ENCODE measurements at regions not wholly inside any gene's neighbourhood (a gene's known extent, or its start where the extent isn't known, plus 50 kb on each side); places are given as distances from the start of the nearest gene placed in this dataset.
"Not testable (repeated sequence)": the region's sequence is repeated elsewhere in the genome, so short reads cannot be mapped to it uniquely, and the experiment has no call there.

DNA sequence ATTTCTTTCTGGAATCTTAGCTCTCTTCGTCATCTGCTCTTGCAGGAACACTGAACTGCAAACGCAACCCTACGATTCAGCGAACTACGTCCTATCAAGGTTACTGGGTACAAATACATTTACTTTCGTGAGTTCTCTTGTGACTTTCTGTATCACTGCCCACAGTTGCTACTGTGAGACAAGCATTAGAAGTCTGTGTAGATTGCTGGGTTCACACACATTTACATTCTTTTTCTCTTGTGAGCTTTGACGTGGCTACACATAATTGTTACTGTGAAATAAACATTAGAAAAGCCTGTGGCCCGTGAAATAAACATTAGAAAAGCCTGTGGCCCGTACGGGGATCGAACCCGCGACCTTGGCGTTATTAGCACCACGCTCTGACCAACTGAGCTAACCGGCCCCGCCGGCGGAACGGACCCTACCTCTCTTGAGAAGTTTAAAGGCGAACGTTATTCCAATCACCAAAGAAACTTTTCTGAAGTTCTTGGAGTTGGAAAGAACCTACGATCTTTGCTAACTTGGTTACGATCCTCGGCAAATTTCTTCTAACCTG lies 61.2 kb upstream of the ZNF322 start:
- DNase-seq (ENCODE audit: low read depth in 1 of 2, low spot score in 1 of 2), result not testable (repeated sequence)

DNA sequence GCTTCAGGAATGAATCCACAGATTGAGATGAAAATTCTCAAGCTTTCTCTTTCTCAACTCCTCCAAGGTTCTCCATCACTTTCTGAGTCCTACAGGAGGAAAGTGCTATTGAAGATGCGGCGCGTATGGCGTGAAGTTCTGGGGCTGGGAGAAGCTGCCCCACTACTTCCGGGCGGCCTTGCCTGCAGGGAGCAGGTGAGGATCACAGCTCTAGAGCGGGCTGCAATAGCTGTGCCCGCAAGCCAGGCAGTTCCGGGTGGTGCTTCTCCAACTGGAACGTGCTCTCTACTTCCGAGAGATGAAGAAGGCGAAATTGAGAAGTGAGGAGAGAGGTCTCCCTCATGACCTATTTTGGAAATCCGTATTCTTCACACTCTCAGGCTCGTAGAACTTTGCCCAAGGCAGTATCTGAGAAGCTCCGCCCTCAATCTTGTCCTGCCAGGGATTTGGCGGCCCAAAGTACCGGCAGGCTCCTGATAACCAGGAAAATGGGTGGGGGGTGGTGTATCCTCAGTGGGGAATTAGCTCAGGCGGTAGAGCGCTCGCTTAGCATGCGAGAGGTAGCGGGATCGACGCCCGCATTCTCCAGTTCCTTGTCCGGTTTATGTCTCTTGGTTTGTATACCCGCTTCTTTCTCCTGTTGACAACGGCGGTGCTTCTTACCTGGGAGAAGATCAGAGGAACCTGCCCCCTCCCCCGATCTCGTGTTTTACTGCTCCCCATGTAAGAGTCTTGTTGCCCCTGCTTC lies 70.6 kb upstream of the ZNF322 start:
- not testable (repeated sequence) for DNase-seq (ENCODE audit: low read depth in 1 of 2, low spot score in 1 of 2)

DNA sequence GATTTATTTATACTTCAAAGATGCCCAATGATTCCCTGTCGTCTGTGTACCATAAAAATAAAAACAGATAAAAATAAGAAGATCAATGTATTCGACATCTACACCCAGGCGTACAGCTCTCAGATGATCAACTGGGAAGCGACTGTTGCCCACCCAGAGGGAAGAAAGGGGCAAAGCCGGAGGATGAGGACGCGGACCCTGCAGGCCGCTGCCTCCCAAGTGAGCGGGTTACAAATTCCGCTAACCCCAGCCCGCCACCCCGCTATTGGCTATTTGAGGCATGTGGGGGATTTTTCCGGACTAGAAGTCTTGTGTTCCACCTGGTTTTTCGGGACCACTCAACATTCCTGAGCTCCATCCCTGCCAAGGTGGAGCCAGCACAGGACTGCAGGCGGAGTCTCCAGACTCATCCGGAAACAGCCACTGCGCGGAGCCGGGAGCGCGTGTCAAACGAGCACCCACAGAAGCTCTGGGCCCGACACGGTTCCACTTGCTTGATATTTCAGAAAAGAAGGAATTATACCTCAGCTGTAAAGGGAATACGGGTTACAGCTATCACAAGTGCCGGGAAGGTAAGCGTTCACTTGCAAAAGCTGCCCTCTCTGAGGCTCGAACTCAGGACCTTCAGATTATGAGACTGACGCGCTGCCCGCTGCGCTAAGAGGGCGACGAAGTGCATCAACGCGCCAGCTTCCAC lies 75.4 kb upstream of the ZNF322 start:
- not testable (repeated sequence) for DNase-seq (ENCODE audit: low read depth in 1 of 2, low spot score in 1 of 2)

DNA sequence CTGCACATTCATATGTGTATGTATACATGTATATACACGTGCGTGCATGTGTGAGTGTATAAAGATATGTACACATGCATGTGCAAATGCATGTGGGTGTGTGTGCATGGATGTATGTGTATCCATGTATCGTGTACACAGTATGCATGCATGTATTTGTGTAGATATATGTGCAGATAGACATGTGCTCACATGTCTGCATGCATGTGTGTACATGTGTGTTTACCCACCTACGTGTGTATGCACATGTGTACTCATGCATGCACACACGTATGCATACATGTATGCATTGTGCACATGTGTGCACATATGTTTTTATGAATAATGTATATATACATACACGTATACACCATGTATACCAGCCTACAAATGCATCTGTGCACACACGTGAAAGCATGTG lies 80.3 kb upstream of the ZNF322 start:
- DNase-seq (ENCODE audit: low read depth in 1 of 2, low spot score in 1 of 2), result no peak

DNA sequence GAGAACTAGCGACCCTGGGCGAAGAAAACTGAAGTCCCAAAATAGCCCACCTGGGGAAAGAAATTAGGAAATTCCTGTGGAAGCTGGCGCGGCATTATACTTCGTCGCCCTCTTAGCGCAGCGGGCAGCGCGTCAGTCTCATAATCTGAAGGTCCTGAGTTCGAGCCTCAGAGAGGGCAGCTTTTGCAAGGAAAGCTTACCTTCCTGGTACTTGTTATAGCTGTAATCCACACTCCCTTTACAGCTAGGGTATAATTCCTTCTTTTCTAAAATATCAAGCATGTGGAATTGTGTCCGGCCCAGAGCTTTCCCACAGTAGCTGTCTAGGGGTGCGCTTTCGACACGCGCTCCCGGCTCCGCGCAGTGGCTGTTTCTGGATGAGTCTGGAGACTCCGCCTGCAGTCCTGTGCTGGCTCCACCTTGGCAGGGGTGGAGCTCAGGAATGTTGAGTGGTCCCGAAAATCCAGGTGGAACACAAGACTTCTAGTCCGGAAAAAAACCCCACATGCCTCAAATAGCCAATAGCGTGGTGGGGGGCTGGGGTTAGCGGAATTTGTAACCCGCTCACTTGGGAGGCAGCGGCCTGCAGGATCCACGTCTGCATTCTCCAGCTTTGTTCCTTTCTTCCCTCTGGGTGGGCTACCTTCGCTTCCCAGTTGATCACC lies 83.7 kb upstream of the ZNF322 start:
- no peak for DNase-seq (ENCODE audit: low read depth in 1 of 2, low spot score in 1 of 2)

DNA sequence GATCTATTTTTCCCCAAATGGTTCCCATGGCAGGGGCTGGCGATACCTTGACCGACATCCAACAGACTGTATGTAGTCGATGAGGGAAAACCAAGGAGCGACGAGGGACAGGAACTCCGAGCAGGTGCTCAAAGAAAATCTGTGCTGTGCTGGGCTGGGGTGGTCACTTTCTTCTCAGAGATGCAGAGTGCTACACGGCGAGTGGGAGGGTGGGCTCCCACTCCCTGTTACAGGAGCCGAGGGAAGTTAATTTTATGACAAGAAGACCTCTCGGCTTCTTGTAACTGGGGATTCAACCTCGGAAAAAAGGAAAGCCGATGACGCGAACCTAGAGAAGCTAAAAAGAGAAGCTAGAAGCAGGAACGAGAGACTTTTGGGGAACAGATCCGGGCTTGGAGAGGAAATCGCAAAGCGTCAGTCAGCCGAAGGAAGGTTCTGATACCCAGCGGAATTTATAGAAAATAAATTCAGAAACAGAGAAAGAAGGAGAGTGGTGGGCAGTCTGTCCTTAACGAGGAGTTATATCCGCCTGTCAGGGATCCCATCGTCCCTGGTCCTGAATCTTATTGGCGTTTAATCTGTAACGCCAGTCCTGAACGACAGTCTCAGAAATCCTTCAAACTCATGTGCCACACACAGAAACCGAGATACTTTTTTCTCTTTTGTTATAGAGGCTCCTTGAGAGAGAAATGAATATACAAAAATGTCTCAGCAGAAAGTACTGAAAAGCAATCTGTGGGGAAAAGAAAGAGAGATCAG lies 84.6 kb upstream of the ZNF322 start:
- DNase-seq (ENCODE audit: low read depth in 1 of 2, low spot score in 1 of 2), result no peak

DNA sequence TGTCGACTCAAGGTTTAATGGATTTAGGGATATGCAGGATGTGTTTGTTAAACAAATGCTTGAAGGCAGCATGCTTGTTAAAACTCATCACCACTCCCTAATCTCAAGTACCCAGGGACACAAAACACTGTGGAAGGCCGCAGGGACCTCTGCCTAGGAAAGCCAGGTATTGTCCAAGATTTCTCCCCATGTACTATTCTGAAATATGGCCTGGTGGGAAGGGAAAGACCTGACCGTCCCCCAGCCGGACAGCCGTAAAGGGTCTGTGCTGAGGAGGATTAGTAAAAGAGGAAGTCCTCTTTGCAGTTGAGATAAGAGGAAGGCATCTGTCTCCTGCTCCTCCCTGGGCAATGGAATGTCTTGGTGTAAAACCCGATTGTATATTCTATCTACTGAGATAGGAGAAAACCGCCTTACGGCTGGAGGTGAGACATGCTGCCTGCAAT lies 85.3 kb upstream of the ZNF322 start:
- DNase-seq (ENCODE audit: low read depth in 1 of 2, low spot score in 1 of 2), result not testable (repeated sequence)

DNA sequence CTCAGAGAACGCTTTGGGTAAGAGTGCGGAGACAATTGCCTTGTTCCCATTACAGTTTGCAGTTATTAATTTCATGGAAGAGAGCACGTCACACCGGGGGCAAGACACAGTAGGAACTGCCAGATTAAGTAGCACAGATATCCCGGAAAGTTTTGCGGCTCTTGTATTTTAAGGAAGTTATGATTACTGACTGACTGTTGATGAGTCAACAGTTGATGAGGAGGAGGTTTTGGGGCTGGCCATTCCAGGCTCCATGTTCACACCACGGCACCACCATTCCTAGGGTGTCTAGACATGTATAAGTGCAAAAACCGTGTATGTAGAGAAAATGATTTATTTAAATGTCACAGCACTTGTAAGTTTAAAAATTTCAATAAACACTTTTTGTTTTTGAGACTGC lies 86.4 kb upstream of the ZNF322 start:
- DNase-seq (ENCODE audit: low read depth in 1 of 2, low spot score in 1 of 2), result not testable (repeated sequence)

DNA sequence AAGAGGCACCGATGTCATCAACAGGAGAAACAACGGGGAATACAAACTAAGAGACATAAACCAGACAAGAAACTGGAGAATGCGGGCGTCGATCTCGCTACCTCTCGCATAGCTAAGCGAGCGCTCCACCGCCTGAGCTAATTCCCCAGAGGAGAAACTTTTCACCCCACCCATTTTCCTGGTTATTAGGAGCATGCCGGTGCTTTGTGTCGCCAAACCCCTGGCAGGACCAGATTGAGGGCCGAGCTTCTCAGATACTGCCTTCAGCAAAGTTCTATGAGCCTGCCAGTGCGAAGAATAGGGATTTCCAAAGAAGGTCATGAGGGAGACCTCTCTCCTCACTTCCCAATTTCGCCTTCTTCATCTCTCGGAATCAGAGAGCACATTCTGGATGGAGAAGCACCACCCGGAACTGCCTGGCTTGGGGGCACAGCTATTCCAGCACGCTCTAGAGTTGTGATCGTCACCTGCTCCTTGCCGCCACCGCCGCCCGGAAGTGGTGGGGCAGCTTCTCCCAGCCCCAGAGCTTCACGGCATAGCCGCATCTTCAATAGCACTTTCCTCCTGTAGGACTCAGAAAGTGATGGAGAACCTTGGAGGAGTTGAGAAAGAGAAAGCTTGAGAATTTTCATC lies 89.7 kb upstream of the ZNF322 start:
- DNase-seq (ENCODE audit: low read depth in 1 of 2, low spot score in 1 of 2), result not testable (repeated sequence)

DNA sequence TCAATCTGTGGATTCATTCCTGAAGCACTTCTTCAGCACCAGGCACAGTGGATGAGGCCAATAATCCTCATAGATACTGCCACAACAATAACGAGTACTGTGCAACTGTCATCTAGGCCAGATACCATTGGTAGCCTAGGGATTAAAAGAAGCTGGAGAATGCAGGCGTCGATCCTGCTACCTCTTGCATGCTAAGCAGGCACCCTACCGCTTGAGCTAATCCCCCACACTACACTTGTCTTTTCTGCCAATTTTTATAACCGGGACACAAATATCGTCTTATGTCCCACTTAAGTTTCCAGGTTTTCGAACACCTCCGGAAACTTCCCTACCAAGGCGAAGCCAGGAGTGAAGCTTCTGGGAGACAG lies 90.2 kb upstream of the ZNF322 start:
- not testable (repeated sequence) for DNase-seq (ENCODE audit: low read depth in 1 of 2, low spot score in 1 of 2)

DNA sequence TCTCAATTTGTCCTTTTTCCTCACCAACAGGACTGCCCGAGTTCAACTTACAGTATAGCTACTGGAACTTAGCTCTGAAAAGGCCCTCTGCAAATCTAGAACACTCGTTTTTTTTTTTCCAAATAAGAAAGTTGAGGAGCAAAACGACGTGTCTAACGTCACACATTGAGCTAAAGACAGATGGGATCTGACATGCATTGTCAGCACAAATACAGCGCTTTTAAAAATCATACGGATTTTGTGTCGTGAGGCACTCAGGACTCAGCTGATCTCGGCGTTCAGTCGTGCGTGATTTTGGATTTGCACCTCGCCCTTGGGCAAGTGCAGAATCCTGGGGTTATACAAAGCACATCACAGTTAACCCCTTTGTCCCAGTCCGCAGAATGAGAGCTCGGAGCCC lies 94.7 kb upstream of the ZNF322 start:
- no peak for DNase-seq (ENCODE audit: low read depth in 1 of 2, low spot score in 1 of 2)

DNA sequence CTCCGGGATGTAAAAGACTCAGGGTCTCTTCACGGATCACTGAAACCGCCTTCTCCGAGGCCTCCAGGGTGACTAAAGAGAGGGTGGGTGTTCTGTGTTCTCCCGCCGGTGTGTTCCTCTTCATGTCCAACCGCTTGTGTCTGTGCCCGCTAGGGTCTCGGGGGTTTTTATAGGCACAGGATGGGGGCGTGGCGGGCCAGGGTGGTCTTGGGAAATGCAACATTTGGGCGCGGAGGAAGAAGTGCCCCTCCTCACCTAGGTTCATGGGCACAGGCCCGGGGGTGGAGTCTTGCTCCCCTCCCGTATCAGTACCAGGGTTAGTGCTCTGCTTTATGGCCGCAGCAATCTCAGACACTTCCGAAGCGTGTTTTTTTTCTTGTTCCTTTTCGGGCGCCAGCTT lies 95.3 kb upstream of the ZNF322 start:
- DNase-seq (ENCODE audit: low read depth in 1 of 2, low spot score in 1 of 2), result not testable (repeated sequence)

DNA sequence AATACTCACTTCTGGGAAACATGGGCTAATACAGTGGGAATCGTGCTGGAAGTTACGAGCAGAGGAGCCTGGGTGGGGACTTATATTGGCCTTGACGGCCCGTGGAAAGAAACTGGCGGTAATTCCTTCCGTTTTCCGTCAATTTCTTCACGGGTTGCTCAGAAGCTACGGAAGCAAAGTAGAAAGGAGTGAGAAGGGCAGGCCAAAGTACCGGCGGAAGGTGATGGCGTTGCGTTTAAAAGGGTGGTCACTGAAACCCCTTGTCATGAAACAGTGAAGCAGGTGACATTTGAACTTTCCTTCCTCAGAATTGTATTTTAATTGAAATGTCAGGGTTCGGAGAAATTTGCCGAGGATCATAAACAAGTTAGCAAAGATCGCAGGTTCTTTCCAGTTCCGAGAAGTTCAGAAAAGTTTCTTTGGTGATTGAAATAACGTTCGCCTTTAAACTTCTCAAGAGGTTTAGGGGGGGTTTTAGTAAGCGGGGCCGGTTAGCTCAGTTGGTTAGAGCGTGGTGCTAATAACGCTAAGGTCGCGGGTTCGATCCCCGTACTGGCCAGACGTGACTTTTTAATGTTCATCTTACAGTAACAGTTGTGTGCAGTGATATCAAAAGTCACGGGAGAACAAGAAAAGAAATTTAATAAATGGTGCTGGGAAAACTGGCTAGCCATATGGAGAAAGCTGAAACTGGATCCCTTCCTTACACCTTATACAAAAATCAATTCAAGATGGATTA lies 96.7 kb upstream of the ZNF322 start:
- not testable (repeated sequence) for DNase-seq (ENCODE audit: low read depth in 1 of 2, low spot score in 1 of 2)

DNA sequence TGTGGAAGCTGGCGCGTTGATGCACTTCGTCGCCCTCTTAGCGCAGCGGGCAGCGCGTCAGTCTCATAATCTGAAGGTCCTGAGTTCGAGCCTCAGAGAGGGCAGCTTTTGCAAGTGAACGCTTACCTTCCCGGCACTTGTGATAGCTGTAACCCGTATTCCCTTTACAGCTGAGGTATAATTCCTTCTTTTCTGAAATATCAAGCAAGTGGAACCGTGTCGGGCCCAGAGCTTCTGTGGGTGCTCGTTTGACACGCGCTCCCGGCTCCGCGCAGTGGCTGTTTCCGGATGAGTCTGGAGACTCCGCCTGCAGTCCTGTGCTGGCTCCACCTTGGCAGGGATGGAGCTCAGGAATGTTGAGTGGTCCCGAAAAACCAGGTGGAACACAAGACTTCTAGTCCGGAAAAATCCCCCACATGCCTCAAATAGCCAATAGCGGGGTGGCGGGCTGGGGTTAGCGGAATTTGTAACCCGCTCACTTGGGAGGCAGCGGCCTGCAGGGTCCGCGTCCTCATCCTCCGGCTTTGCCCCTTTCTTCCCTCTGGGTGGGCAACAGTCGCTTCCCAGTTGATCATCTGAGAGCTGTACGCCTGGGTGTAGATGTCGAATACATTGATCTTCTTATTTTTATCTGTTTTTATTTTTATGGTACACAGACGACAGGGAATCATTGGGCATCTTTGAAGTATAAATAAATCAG lies 106.8 kb upstream of the ZNF322 start:
- not testable (repeated sequence) for DNase-seq (ENCODE audit: low read depth in 1 of 2, low spot score in 1 of 2)

DNA sequence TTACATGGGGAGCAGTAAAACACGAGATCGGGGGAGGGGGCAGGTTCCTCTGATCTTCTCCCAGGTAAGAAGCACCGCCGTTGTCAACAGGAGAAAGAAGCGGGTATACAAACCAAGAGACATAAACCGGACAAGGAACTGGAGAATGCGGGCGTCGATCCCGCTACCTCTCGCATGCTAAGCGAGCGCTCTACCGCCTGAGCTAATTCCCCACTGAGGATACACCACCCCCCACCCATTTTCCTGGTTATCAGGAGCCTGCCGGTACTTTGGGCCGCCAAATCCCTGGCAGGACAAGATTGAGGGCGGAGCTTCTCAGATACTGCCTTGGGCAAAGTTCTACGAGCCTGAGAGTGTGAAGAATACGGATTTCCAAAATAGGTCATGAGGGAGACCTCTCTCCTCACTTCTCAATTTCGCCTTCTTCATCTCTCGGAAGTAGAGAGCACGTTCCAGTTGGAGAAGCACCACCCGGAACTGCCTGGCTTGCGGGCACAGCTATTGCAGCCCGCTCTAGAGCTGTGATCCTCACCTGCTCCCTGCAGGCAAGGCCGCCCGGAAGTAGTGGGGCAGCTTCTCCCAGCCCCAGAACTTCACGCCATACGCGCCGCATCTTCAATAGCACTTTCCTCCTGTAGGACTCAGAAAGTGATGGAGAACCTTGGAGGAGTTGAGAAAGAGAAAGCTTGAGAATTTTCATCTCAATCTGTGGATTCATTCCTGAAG lies 111.6 kb upstream of the ZNF322 start:
- DNase-seq (ENCODE audit: low read depth in 1 of 2, low spot score in 1 of 2), result not testable (repeated sequence)

DNA sequence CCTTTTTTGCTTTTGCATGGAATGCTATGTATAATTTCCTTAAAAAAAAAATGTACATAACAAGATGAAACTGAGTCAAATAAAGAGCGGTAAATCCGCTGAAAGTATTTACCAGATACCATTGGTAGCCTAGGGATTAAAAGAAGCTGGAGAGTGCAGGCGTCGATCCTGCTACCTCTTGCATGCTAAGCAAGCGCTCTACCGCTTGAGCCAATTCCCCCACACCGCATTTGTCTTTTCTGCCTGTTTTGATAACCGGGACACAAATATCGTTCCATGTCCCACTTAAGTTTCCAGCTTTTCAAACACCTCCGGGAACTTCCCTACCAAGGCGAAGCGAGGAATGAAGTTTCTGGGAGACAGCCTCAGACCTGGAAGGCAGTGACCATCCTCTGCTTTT lies 113.9 kb upstream of the ZNF322 start:
- not testable (repeated sequence) for DNase-seq (ENCODE audit: low read depth in 1 of 2, low spot score in 1 of 2)

DNA sequence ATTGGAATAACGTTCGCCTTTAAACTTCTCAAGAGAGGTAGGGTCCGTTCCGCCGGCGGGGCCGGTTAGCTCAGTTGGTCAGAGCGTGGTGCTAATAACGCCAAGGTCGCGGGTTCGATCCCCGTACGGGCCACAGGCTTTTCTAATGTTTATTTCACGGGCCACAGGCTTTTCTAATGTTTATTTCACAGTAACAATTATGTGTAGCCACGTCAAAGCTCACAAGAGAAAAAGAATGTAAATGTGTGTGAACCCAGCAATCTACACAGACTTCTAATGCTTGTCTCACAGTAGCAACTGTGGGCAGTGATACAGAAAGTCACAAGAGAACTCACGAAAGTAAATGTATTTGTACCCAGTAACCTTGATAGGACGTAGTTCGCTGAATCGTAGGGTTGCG lies 121.0 kb upstream of the ZNF322 start:
- DNase-seq (ENCODE audit: low read depth in 1 of 2, low spot score in 1 of 2), result not testable (repeated sequence)

DNA sequence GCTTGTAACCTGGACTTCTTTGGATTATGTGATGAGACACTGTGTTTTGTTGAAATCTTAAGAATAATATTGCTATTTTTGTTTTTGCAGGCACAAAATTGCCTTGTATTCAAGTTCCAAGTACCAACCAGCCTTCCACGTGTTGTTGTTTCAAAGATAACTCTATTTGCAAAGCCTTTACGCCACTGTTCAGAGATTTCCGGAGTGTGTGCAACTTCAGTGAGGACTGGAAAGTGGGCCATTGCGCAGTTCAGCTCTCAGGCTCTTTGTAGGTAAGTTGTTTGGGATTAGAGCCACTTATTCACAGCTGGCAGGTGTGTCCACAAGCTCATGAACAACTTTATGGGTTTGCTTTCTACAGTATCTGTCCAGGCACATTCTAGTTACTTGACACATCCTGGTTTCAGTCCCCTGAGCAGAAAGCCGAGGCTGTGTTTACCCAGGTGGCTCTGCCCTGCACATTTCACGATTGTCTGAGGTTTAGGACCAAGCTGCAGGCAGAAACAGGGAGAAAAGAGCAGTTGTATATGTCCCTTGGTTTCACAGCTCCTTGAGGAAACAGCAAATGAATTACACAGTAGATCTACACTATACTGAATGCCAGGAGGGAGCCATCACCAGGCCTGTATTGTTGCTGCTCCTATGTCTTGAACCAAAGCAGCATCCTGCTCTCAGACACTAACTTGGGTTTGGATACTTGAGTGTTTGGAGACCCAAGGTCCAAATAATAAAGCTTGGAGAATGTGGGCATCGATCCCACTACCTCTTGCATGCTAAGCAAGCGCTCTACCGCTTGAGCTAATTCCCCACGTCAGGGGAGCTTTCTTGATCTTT lies 136.1 kb upstream of the ZNF322 start:
- DNase-seq (ENCODE audit: low read depth in 1 of 2, low spot score in 1 of 2), result not testable (repeated sequence)
